Stomach (tissue), 8 donors: ENCODE measurements at regions not wholly inside any gene's neighbourhood (a gene's known extent, or its start where the extent isn't known, plus 50 kb on each side); places are given as distances from the start of the nearest gene placed in this dataset.

Experiments
- DNase-seq, 2 donors: peaks; one replicate each; pipeline versions ENCODE4 v3.0.0 to v3.0.0-alpha.2; 2013 to 2019
- H3K27ac ChIP-seq, 5 donors: fragments of 200-600 bp in 4 of 5; sonication (generic) in 4 of 5; one replicate each; pipeline ENCODE4 v1.5.1; 2013 to 2019; ENCODE audit warnings: mild to moderate bottlenecking in 1 of 5, moderate library complexity in 1 of 5
- H3K27me3 ChIP-seq, 3 donors: fragments of 200-600 bp; sonication (generic); one replicate each; pipeline ENCODE4 v1.5.1; 2017 to 2019; ENCODE audit warnings: mixed run types in 1 of 3
- H3K36me3 ChIP-seq, 4 donors: fragments of 200-600 bp; sonication (generic); 1 replicate in 3 of 4; 2 replicates in 1 of 4; pipeline ENCODE4 v1.5.1; 2016 to 2019
- H3K4me1 ChIP-seq, 4 donors: fragments of 200-600 bp; sonication (generic); one replicate each; pipeline ENCODE4 v1.5.1; 2016 to 2019
- H3K4me3 ChIP-seq, 4 donors: fragments of 200-600 bp; sonication (generic) in 3 of 4; one replicate each; pipeline ENCODE4 v1.5.1; 2016 to 2019; ENCODE audit warnings: mild to moderate bottlenecking in 1 of 4
- H3K9me3 ChIP-seq, 4 donors: fragments of 200-600 bp; sonication (generic); one replicate each; pipeline ENCODE4 v1.5.1; 2016 to 2019
- EP300 ChIP-seq: sonication (generic); formaldehyde crosslinking; IDR thresholded peaks from one replicate; pipeline ENCODE4 v1.6.1; 2017; ENCODE audit warnings: antibody characterized with exemption
- POLR2A ChIP-seq, 4 donors: fragments of 450-650 bp; IDR thresholded peaks; one replicate each; pipeline ENCODE4 v1.6.1; 2016; ENCODE audit warnings: antibody characterized with exemption in 4 of 4, control low read depth in 2 of 4, mild to moderate bottlenecking in 1 of 4, moderate library complexity in 1 of 4
- POLR2AphosphoS5 ChIP-seq, 3 donors: sonication (generic); formaldehyde crosslinking; IDR thresholded peaks; one replicate each; pipeline ENCODE4 v1.6.1; 2016; ENCODE audit warnings: antibody characterized with exemption in 3 of 3
- WGBS, 5 donors: extraction: QIAGEN DNeasy Blood & Tissue Kit in 3 of 5; methylation state at CpG; one replicate each; pipeline versions ENCODE4 v1.1.5 to v1.1.7; 2013 to 2018; 5-methylcytosine and 5-hydroxymethylcytosine counted together
- intact Hi-C: fragments of 100-400 bp; cut with DNase I; formaldehyde crosslinking; loops from one replicate; pipeline ENCODE4 v1.15.1; 2023; ENCODE audit warnings: low total_unique reads
- TF ChIP-seq, protein P1 (sequence below), 7 experiments: fragments of 450-650 bp in 4 of 7; fragments of 200-600 bp in 3 of 7; sonication (generic) in 3 of 7; IDR thresholded peaks; one replicate each; pipeline ENCODE4 v1.5.1; 2016 to 2019; ENCODE audit warnings: antibody characterized with exemption in 7 of 7, control low read depth in 2 of 7, mild to moderate bottlenecking in 1 of 7
- donor health status: healthy with polysubstance abuse.
- donor health status: Bipolar disorder and iron deficiency.
- donor health status: healthy.

- Histone ChIP-seq H3K4me1 (no peaks in the 10 kb centered on the region), H3K27me3 (no peaks in the 10 kb centered on the region), H3K9me3 (peaks cover 0 to 5% (median 2%) of the 10 kb centered on the region in 4 donors), H3K36me3 (no peaks in the 10 kb centered on the region), H3K4me3 (no peak overlapping the region), H3K27ac (no peak overlapping the region)
- intact Hi-C loops, result no loop called here
- TF ChIP-seq, protein P1, sequence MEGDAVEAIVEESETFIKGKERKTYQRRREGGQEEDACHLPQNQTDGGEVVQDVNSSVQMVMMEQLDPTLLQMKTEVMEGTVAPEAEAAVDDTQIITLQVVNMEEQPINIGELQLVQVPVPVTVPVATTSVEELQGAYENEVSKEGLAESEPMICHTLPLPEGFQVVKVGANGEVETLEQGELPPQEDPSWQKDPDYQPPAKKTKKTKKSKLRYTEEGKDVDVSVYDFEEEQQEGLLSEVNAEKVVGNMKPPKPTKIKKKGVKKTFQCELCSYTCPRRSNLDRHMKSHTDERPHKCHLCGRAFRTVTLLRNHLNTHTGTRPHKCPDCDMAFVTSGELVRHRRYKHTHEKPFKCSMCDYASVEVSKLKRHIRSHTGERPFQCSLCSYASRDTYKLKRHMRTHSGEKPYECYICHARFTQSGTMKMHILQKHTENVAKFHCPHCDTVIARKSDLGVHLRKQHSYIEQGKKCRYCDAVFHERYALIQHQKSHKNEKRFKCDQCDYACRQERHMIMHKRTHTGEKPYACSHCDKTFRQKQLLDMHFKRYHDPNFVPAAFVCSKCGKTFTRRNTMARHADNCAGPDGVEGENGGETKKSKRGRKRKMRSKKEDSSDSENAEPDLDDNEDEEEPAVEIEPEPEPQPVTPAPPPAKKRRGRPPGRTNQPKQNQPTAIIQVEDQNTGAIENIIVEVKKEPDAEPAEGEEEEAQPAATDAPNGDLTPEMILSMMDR (IDR thresholded peaks at IDR 0.05), result no peak
- TF ChIP-seq POLR2AphosphoS5 (IDR thresholded peaks at IDR 0.05), result no peak
- 63 to 79% (median 67%) methylated on average over 9 of the region's 9 CpGs for WGBS, 5 donors
- DNase-seq, result no peak
These were observed 780.4 kb upstream of the NRXN1 start for GRCh38 chr2:51812138-51812866.

GRCh38 chr2:51810197-51810596 lies 778.3 kb upstream of the NRXN1 start:
- Histone ChIP-seq H3K4me3 (no peak overlapping the region), H3K27ac (no peak overlapping the region), H3K4me1 (no peaks in the 10 kb centered on the region), H3K9me3 (no peaks in the 10 kb centered on the region), H3K27me3 (no peaks in the 10 kb centered on the region), H3K36me3 (no peaks in the 10 kb centered on the region)
- no peak for DNase-seq
- TF ChIP-seq, protein P1 (IDR thresholded peaks at IDR 0.05), result no peak
- TF ChIP-seq POLR2A (IDR thresholded peaks at IDR 0.05), result no peak
- no peak for TF ChIP-seq POLR2AphosphoS5 (IDR thresholded peaks at IDR 0.05)
- WGBS, 5 donors, result 88 to 93% (median 92%) methylated on average over 4 of the region's 4 CpGs
- intact Hi-C loops, result no loop called here

GRCh38 chr2:51807229-51807628 lies 775.3 kb upstream of the NRXN1 start:
- no peak for TF ChIP-seq POLR2AphosphoS5 (IDR thresholded peaks at IDR 0.05)
- no peak for DNase-seq
- no peaks in the 10 kb centered on the region for H3K27me3 ChIP-seq
- no peaks in the 10 kb centered on the region for H3K4me1 ChIP-seq
- H3K36me3 ChIP-seq, result no peaks in the 10 kb centered on the region
- H3K27ac ChIP-seq, result no peak overlapping the region
- intact Hi-C loops, result no loop called here
- H3K9me3 ChIP-seq, result no peaks in the 10 kb centered on the region
- H3K4me3 ChIP-seq, result no peak overlapping the region
- WGBS, 5 donors, result 70 to 86% (median 79%) methylated on average over 4 of the region's 4 CpGs

DNA sequence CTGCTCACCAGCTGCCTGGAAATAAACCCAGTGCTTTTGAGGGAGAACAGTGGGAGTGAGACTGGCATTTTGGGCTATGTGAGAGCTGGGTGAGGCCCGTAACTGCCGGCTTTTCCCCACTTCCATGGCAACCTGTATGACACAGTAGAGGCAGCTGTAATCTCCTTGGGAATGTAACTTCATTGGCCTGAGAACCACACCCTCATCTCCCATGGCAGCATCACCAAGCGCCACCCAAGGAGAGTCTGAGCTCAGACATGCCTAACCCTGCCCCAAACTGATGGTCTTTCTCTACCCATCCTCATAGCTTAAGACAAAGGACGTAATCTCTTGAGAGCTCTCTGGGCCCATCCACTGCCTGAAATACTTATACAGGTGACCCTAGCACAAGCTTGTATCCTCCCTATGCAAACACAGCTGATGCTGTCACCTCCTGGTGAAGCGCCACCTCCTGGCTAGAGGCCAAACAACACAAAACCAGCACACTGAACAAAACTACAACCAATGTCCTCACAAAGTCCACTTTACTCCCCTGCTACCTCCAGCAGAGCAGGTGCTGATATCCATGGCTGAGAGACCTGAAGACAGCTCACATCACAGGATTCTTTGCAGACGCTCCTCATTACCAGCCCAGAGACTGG lies 763.4 kb upstream of the NRXN1 start:
- 70 to 82% (median 75%) methylated on average over 5 to 6 of the region's 6 CpGs for WGBS, 5 donors
- intact Hi-C loops, result no loop called here
- TF ChIP-seq EP300, result no peak

DNA sequence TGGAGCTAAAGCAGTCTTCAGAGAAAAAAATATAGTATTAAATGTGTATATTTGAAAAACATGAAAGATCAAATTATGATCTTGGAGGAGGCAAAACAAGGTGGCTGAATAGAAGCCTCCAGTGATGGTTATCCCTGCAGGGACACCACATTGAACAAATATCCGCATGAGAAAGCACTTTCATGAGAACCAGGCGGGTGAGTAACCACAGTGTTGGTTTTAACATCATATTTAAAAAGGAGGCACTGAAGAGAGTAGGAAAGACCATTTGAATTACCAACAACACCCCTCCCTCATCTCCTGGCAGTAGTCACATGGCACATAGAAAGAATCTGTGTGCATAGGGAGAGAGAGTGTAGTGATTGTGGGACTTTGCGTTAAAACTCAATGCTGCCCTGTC lies 759.6 kb upstream of the NRXN1 start:
- Histone ChIP-seq H3K4me3 (no peak overlapping the region), H3K9me3 (peaks cover 0 to 8% (median 4%) of the 10 kb centered on the region in 4 donors), H3K27me3 (no peaks in the 10 kb centered on the region), H3K4me1 (no peaks in the 10 kb centered on the region), H3K36me3 (no peaks in the 10 kb centered on the region), H3K27ac (no peak overlapping the region)
- TF ChIP-seq, protein P1 (IDR thresholded peaks at IDR 0.05), result no peak
- TF ChIP-seq POLR2A (IDR thresholded peaks at IDR 0.05), result no peak
- TF ChIP-seq EP300, result no peak
- no peak for TF ChIP-seq POLR2AphosphoS5 (IDR thresholded peaks at IDR 0.05)
- intact Hi-C loops, result no loop called here
- 85 to 94% (median 88%) methylated on average over 3 of the region's 3 CpGs for WGBS, 5 donors
- DNase-seq, result no peak

More for the DNA sequence above, 763.4 kb upstream of the NRXN1 start:
- no peaks in the 10 kb centered on the region for H3K36me3 ChIP-seq
- H3K4me1 ChIP-seq, result no peaks in the 10 kb centered on the region
- no peak overlapping the region for H3K27ac ChIP-seq
- no peaks in the 10 kb centered on the region for H3K27me3 ChIP-seq
- DNase-seq, result peak in 1 of 2 donors; percentile 25
- no peak overlapping the region for H3K4me3 ChIP-seq
- peaks cover 0 to 18% (median 4%) of the 10 kb centered on the region in 4 donors for H3K9me3 ChIP-seq
